ENCODE measurements at regions not wholly inside any gene's neighbourhood (a gene's known extent, or its start where the extent isn't known, plus 50 kb on each side); places are given as distances from the start of the nearest gene placed in this dataset.

- no peak for TF ChIP-seq CTCF (IDR thresholded peaks at IDR 0.05)
- Histone ChIP-seq H3K27ac (no peak overlapping the region), H3K27me3 (no peaks in the 10 kb centered on the region), H3K4me1 (ENCODE audit: control insufficient read depth in 1 of 2, insufficient read depth in 1 of 2, low read depth in 1 of 2, low read length in 1 of 2) (peaks cover 6 to 15% of the 10 kb centered on the region in 2 experiments), H3K4me3 (ENCODE audit: low read depth in 1 of 2, low read length in 1 of 2) (no peak overlapping the region), H3K36me3 (no peaks in the 10 kb centered on the region), H3K9me3 (no peaks in the 10 kb centered on the region)
These were observed 215.3 kb upstream of the NFIA start for GRCh38 chr1:60866917-60867531.

DNA sequence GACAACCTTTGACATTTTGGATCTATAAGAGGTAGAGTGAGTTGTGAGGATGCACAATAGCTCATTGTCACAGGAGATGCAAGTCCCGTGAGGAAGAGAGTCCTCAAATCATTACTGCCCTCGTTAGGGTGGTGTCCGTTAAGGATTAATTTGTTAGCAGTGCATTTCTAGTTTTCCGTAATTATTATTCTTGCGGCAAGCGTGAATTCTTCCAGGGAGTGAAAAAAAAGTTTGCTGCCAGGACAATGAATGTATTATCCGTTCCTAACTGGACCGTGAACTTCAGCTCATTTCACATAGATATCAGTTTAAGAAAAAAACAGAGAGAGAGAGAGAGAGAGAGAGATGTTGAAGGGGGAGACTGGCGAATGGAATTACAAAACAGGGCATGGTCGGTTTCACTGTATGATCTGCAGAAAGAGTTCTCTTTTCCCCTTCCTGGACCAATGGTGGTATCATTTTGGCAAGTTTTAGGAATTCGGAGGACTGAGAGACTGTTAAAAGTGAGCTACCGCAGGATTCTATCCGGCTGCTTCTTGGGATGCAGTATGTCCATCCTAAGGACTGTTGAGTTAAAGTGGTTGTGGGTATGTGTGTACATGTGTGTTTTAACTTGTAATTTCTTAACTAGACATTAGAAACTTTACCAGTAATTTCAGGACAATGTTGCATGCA lies 216.0 kb upstream of the NFIA start:
- no peak for TF ChIP-seq CTCF (IDR thresholded peaks at IDR 0.05)
- Histone ChIP-seq H3K27me3 (no peaks in the 10 kb centered on the region), H3K27ac (no peak overlapping the region), H3K4me1 (ENCODE audit: control insufficient read depth in 1 of 2, insufficient read depth in 1 of 2, low read depth in 1 of 2, low read length in 1 of 2) (peaks cover 6 to 15% of the 10 kb centered on the region in 2 experiments), H3K9me3 (no peaks in the 10 kb centered on the region), H3K36me3 (no peaks in the 10 kb centered on the region), H3K4me3 (ENCODE audit: low read depth in 1 of 2, low read length in 1 of 2) (no peak overlapping the region)

GRCh38 chr1:60865166-60865565 lies 217.2 kb upstream of the NFIA start:
- H3K27me3 ChIP-seq, result no peaks in the 10 kb centered on the region
- no peaks in the 10 kb centered on the region for H3K36me3 ChIP-seq
- no peak for TF ChIP-seq CTCF (IDR thresholded peaks at IDR 0.05)
- H3K4me3 ChIP-seq (ENCODE audit: low read depth in 1 of 2, low read length in 1 of 2), result no peak overlapping the region
- peaks cover 6 to 15% of the 10 kb centered on the region in 2 experiments for H3K4me1 ChIP-seq (ENCODE audit: control insufficient read depth in 1 of 2, insufficient read depth in 1 of 2, low read depth in 1 of 2, low read length in 1 of 2)
- no peak overlapping the region for H3K27ac ChIP-seq
- H3K9me3 ChIP-seq, result no peaks in the 10 kb centered on the region

DNA sequence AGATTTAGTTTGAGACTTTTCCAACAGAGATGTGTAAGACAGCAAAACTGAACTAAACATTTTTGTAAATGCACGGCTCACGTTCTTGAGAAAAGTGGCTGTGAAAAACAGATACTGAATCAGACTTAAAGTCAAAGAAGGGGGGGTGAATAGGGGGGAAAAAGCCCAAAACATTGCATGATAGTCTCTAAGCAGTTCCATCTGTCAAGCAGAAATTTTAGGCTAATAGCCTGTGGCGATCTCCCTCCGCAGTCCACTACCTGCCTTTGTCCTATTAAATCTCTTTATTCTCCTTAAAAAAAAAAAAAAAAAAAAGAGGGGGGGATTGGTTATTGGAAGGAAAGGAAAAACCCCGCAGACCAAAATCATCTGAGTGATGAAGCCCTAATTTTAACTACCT lies 217.6 kb upstream of the NFIA start:
- Histone ChIP-seq H3K27ac (no peak overlapping the region), H3K27me3 (no peaks in the 10 kb centered on the region), H3K36me3 (no peaks in the 10 kb centered on the region), H3K9me3 (no peaks in the 10 kb centered on the region), H3K4me3 (ENCODE audit: low read depth in 1 of 2, low read length in 1 of 2) (no peak overlapping the region), H3K4me1 (ENCODE audit: control insufficient read depth in 1 of 2, insufficient read depth in 1 of 2, low read depth in 1 of 2, low read length in 1 of 2) (peaks cover 6 to 15% of the 10 kb centered on the region in 2 experiments)
- no peak for TF ChIP-seq CTCF (IDR thresholded peaks at IDR 0.05)

- H3K27ac ChIP-seq, result no peak overlapping the region
- no peaks in the 10 kb centered on the region for H3K36me3 ChIP-seq
- H3K4me3 ChIP-seq (ENCODE audit: low read depth in 1 of 2, low read length in 1 of 2), result no peak overlapping the region
- TF ChIP-seq CTCF (IDR thresholded peaks at IDR 0.05), result no peak
- no peaks in the 10 kb centered on the region for H3K9me3 ChIP-seq
- peaks cover 6 to 15% of the 10 kb centered on the region in 2 experiments for H3K4me1 ChIP-seq (ENCODE audit: control insufficient read depth in 1 of 2, insufficient read depth in 1 of 2, low read depth in 1 of 2, low read length in 1 of 2)
- no peaks in the 10 kb centered on the region for H3K27me3 ChIP-seq
These were observed 219.2 kb upstream of the NFIA start for GRCh38 chr1:60863131-60863530.
